GM12878 (cell line): ENCODE measurements at regions not wholly inside any gene's neighbourhood (a gene's known extent, or its start where the extent isn't known, plus 50 kb on each side); places are given as distances from the start of the nearest gene placed in this dataset.

Source experiments
- ATAC-seq: fragments of 200-7000 bp; cut with Tn5 transposase; 3 replicates; pipeline ENCODE4 v1.9.1; 2020; ENCODE audit warnings: mild to moderate bottlenecking, moderate library complexity
- BruUV-seq: library from RNA; stranded (reverse); fragments of 400-500 nt; replicated peaks from 2 replicates; lab custom pipeline; 2021; lab: Mats Ljungman, UMichigan
- CTCF ChIA-PET: fragments of 300-600 bp; sonication (Branson Sonifier 250); formaldehyde crosslinking; extraction: SDS; loops from one replicate; lab custom pipeline; 2021; ENCODE audit warnings: inconsistent platforms; lab: Yijun Ruan, JAX
- POLR2A ChIA-PET: fragments of 350-600 bp; formaldehyde crosslinking; extraction: SDS; loops from one replicate; lab custom pipeline; 2021; ENCODE audit warnings: inconsistent platforms; lab: Charles Lee
- RAD21 ChIA-PET: fragments of 300-600 bp; sonication (Branson Sonifier 250); formaldehyde crosslinking; loops from one replicate; lab custom pipeline; 2023; ENCODE audit warnings: antibody characterized with exemption; ENCODE audit not compliant: unreplicated experiment; lab: Charles Lee
- SMC1A ChIA-PET: fragments of 300-600 bp; sonication (Branson Sonifier 250); formaldehyde crosslinking; loops from one replicate; lab custom pipeline; 2023; ENCODE audit not compliant: unreplicated experiment, uncharacterized antibody; lab: Charles Lee
- DNase-seq: peaks from one replicate; pipeline ENCODE4 v3.0.0-alpha.2; 2011; ENCODE audit warnings: low read depth, low spot score
- FAIRE-seq: peaks from 3 replicates; lab custom pipeline; 2011; peaks lifted over from hg19 to GRCh38; lab: Jason Lieb, UNC
- H2AFZ ChIP-seq: 2 replicates; pipeline ENCODE4 v1.6.0; 2011; ENCODE audit warnings: low read depth, low read length, control low read depth; ENCODE audit not compliant: control insufficient read depth
- H3K27ac ChIP-seq: 2 replicates; pipeline ENCODE4 v1.5.1; 2011; ENCODE audit warnings: control low read depth; ENCODE audit not compliant: control insufficient read depth, insufficient read depth
- H3K27me3 ChIP-seq, 2 experiments: replicated peaks in 1 of 2; 2 replicates each; pipeline versions ENCODE4 v1.6.0 to v1.6.1; 2011; ENCODE audit warnings: low read length in 1 of 2; ENCODE audit not compliant: control insufficient read depth in 2 of 2, insufficient read depth in 2 of 2
- H3K36me3 ChIP-seq, 2 experiments: 2 replicates each; pipeline ENCODE4 v1.5.1; 2011; ENCODE audit warnings: low read length in 1 of 2; ENCODE audit not compliant: control insufficient read depth in 2 of 2, insufficient read depth in 2 of 2
- H3K4me1 ChIP-seq: 2 replicates; pipeline ENCODE4 v1.6.1; 2011; ENCODE audit warnings: mild to moderate bottlenecking, low read length, moderate library complexity, mixed read lengths; ENCODE audit not compliant: control insufficient read depth, insufficient read depth
- H3K4me2 ChIP-seq: 2 replicates; pipeline ENCODE4 v1.6.0; 2011; ENCODE audit warnings: control low read depth; ENCODE audit not compliant: control insufficient read depth, insufficient read depth
- H3K4me3 ChIP-seq: fragments of 200-600 bp; sonication (generic); 2 replicates; pipeline ENCODE4 v1.5.1; 2016
- H3K79me2 ChIP-seq: 2 replicates; pipeline ENCODE4 v1.6.0; 2011; ENCODE audit warnings: low read length; ENCODE audit not compliant: control insufficient read depth, insufficient read depth
- H3K9ac ChIP-seq: 2 replicates; pipeline ENCODE4 v1.8.0; 2011; ENCODE audit warnings: low read length, control low read depth, mixed read lengths; ENCODE audit not compliant: control insufficient read depth, insufficient read depth
- H3K9me3 ChIP-seq: replicated peaks from 3 replicates; pipeline ENCODE4 v1.5.1; 2011; ENCODE audit warnings: mild to moderate bottlenecking, low read length; ENCODE audit not compliant: control insufficient read depth, insufficient read depth
- H4K20me1 ChIP-seq: 2 replicates; pipeline ENCODE4 v1.6.0; 2011; ENCODE audit not compliant: control insufficient read depth, insufficient read depth
- CHD2 ChIP-seq: IDR thresholded peaks from 2 replicates; pipeline ENCODE4 v1.6.1; 2011; ENCODE audit warnings: low read depth, low read length, improper control_type of control experiment, borderline replicate concordance
- CTCF ChIP-seq, 3 experiments: IDR thresholded peaks in 2 of 3; conservative IDR thresholded peaks in 1 of 3; 2 replicates each; pipeline ENCODE4 v1.5.1; 2011; ENCODE audit warnings: low read depth in 3 of 3, low read length in 3 of 3, mild to moderate bottlenecking in 3 of 3, control low read depth in 2 of 3, moderate library complexity in 2 of 3, inconsistent platforms in 1 of 3, mixed read lengths in 1 of 3; ENCODE audit not compliant: control insufficient read depth in 2 of 3, insufficient read depth in 1 of 3; ENCODE audit errors: extremely low read depth in 1 of 3
- GATAD2B ChIP-seq: fragments of 450-650 bp; conservative IDR thresholded peaks from 2 replicates; pipeline ENCODE4 v1.6.1; 2017; ENCODE audit warnings: low read depth, mild to moderate bottlenecking, moderate library complexity
- RAD21 ChIP-seq: IDR thresholded peaks from 2 replicates; pipeline ENCODE4 v1.6.1; 2011; ENCODE audit warnings: mild to moderate bottlenecking, low read depth, low read length, moderate library complexity; ENCODE audit not compliant: insufficient read depth
- RELA ChIP-seq: fragments of 450-650 bp; IDR thresholded peaks from 2 replicates; pipeline ENCODE4 v1.8.0; 2014; ENCODE audit warnings: borderline replicate concordance; ENCODE audit not compliant: partially characterized antibody
- RUNX3 ChIP-seq: IDR thresholded peaks from 2 replicates; pipeline ENCODE4 v1.6.1; 2012; ENCODE audit warnings: low read length, inconsistent platforms
- SMC3 ChIP-seq: IDR thresholded peaks from 2 replicates; pipeline ENCODE4 v1.6.1; 2011; ENCODE audit warnings: low read length, improper control_type of control experiment, borderline replicate concordance
- YY1 ChIP-seq: IDR thresholded peaks from 2 replicates; pipeline ENCODE4 v1.6.1; 2011; ENCODE audit warnings: low read depth, mild to moderate bottlenecking, low read length
- WGBS: methylation state at CpG from one replicate; pipeline ENCODE4 v1.1.6; 2016; ENCODE audit warnings: low lambda C conversion rate; ENCODE audit not compliant: insufficient replicate concordance, insufficient coverage; ENCODE audit errors: missing lambda C conversion rate; 5-methylcytosine and 5-hydroxymethylcytosine counted together
- in situ Hi-C: fragments of 300-500 bp; cut with MboI; formaldehyde crosslinking; loops from 9 replicates; pipeline ENCODE4 v1.14.3; 2018; ENCODE audit warnings: mixed read lengths
- intact Hi-C: fragments of 100-400 bp; cut with micrococcal nuclease; formaldehyde crosslinking; loops from one replicate; pipeline ENCODE4 v1.14.2; 2022; ENCODE audit not compliant: unreplicated experiment

- no peak overlapping the region for H3K9ac ChIP-seq
- intact Hi-C loops = no loop called here
- 0 out of 2 replicates have a peak, but pooled peaks have one; percentile 30 for TF ChIP-seq YY1
- no peak for TF ChIP-seq GATAD2B
- peak; percentile 45 for TF ChIP-seq RUNX3
- no peaks in the 10 kb centered on the region for H3K79me2 ChIP-seq
- H3K4me3 ChIP-seq = no peak overlapping the region
- 0% methylated on average over 1 of the region's 1 CpG for WGBS
- CTCF ChIA-PET = no interaction called here
- H3K27me3 ChIP-seq = no peaks in the 10 kb centered on the region
- SMC1A ChIA-PET = interaction anchor here (1.4 to 1.6 kb wide), 2 partner anchors 11 to 15 kb away, joined by 3 to 5 read pairs; no protein-coding TSS in a partner anchor
- peak overlapping the region; percentile 64 for H3K4me2 ChIP-seq
- DNase-seq (peak; percentile 52), ATAC-seq (peak; percentile 91), FAIRE-seq (no peak)
- POLR2A ChIA-PET = no interaction called here
- no TSS peak for BruUV-seq
- in situ Hi-C loops = no loop called here
- no peaks in the 10 kb centered on the region for H4K20me1 ChIP-seq
- H3K36me3 ChIP-seq = no peaks in the 10 kb centered on the region
- no peaks in the 10 kb centered on the region for H3K9me3 ChIP-seq
- H3K4me1 ChIP-seq = 0 out of 2 replicates have a peak, but pooled peaks cover 3% of the 10 kb centered on the region
- no peak overlapping the region for H3K27ac ChIP-seq
- no peak overlapping the region for H2AFZ ChIP-seq
- RAD21 ChIA-PET = no interaction called here
Observed at GRCh38 chr5:106127341-106127781, 1543.4 kb downstream of the EFNA5 start.

GRCh38 chr5:106121972-106122605 lies 1548.6 kb downstream of the EFNA5 start:
- CTCF ChIA-PET = interaction anchor here (1.3 to 2.1 kb wide), 3 partner anchors 11 to 615 kb away, joined by 3 to 6 read pairs (median 4); no protein-coding TSS in a partner anchor
- BruUV-seq = no TSS peak
- Histone ChIP-seq H3K36me3 (no peaks in the 10 kb centered on the region), H4K20me1 (no peaks in the 10 kb centered on the region), H3K4me1 (no peaks in the 10 kb centered on the region), H3K4me3 (no peak overlapping the region), H3K27ac (no peak overlapping the region), H2AFZ (no peak overlapping the region), H3K27me3 (no peaks in the 10 kb centered on the region), H3K79me2 (no peaks in the 10 kb centered on the region), H3K9me3 (no peaks in the 10 kb centered on the region), H3K9ac (no peak overlapping the region), H3K4me2 (no peak overlapping the region)
- TF ChIP-seq CHD2 (no peak), YY1 (0 out of 2 replicates have a peak, but pooled peaks have one; percentile 26), CTCF (IDR thresholded peaks at IDR 0.05 in 2 of 3, conservative IDR thresholded peaks at IDR 0.05 in 1 of 3; ENCODE audit: control insufficient read depth in 2 of 3, extremely low read depth in 1 of 3, insufficient read depth in 1 of 3, low read depth in 3 of 3, low read length in 3 of 3) (peak; percentile 72 to 95 (median 81)), RELA (no peak), RAD21 (peak; percentile 64), SMC3 (peak; percentile 56; the same call in 1 of the 2 replicates)
- peak; percentile 64 for FAIRE-seq
- intact Hi-C loops (no loop called here), in situ Hi-C loops (no loop called here)
- SMC1A ChIA-PET = no interaction called here
- DNase-seq = no peak
- RAD21 ChIA-PET = no interaction called here
- POLR2A ChIA-PET = no interaction called here
- WGBS = 13% methylated on average over 7 of the region's 7 CpGs
- peak; percentile 95 for ATAC-seq
